Keratinocyte (primary cell): ENCODE measurements at regions not wholly inside any gene's neighbourhood (a gene's known extent, or its start where the extent isn't known, plus 50 kb on each side); places are given as distances from the start of the nearest gene placed in this dataset.

ENCODE experiments used
- DNase-seq: peaks from one replicate; pipeline ENCODE4 v3.0.0-alpha.2; 2011; ENCODE audit warnings: low read depth, missing footprints, low spot score
- FAIRE-seq: peaks from 2 replicates; lab custom pipeline; 2011; peaks lifted over from hg19 to GRCh38; lab: Jason Lieb, UNC
- H2AFZ ChIP-seq: 2 replicates; pipeline ENCODE4 v1.6.0; 2012; ENCODE audit warnings: low read length, control low read depth, inconsistent platforms; ENCODE audit not compliant: control insufficient read depth
- H3K27ac ChIP-seq: 2 replicates; pipeline ENCODE4 v1.5.1; 2011; ENCODE audit warnings: low read length; ENCODE audit not compliant: control insufficient read depth, insufficient read depth
- H3K27me3 ChIP-seq: 3 replicates; pipeline ENCODE4 v1.6.0; 2011; ENCODE audit warnings: low read length; ENCODE audit not compliant: control insufficient read depth, insufficient read depth; ENCODE audit errors: extremely low read depth
- H3K36me3 ChIP-seq, 2 experiments: 2 replicates in 1 of 2; 3 replicates in 1 of 2; pipeline ENCODE4 v1.5.1; 2011; ENCODE audit warnings: low read length in 2 of 2, mild to moderate bottlenecking in 1 of 2; ENCODE audit not compliant: control insufficient read depth in 2 of 2, insufficient read depth in 2 of 2; ENCODE audit errors: extremely low read depth in 1 of 2
- H3K4me1 ChIP-seq: 3 replicates; pipeline ENCODE4 v1.5.1; 2011; ENCODE audit warnings: low read length; ENCODE audit not compliant: control insufficient read depth, insufficient read depth; ENCODE audit errors: extremely low read depth
- H3K4me2 ChIP-seq: 3 replicates; pipeline ENCODE4 v1.6.0; 2011; ENCODE audit warnings: low read depth, low read length; ENCODE audit not compliant: control insufficient read depth, insufficient read depth; ENCODE audit errors: extremely low read depth
- H3K4me3 ChIP-seq, 3 experiments: fragments of 200-600 bp in 1 of 3; sonication (generic) in 1 of 3; 2 replicates in 2 of 3; 3 replicates in 1 of 3; pipeline ENCODE4 v1.5.1; 2011 to 2016; ENCODE audit warnings: low read length in 3 of 3, mild to moderate bottlenecking in 3 of 3, control low read depth in 2 of 3, inconsistent platforms in 1 of 3, low read depth in 1 of 3, mixed read lengths in 1 of 3, mixed run types in 1 of 3, moderate library complexity in 1 of 3; ENCODE audit not compliant: control insufficient read depth in 2 of 3, insufficient read depth in 2 of 3; ENCODE audit errors: extremely low read depth in 1 of 3
- H3K79me2 ChIP-seq: 2 replicates; pipeline ENCODE4 v1.6.0; 2012; ENCODE audit warnings: low read length; ENCODE audit not compliant: control insufficient read depth, insufficient read depth
- H3K9ac ChIP-seq: 3 replicates; pipeline ENCODE4 v1.6.0; 2011; ENCODE audit warnings: low read length; ENCODE audit not compliant: control insufficient read depth, insufficient read depth; ENCODE audit errors: extremely low read depth
- H3K9me1 ChIP-seq: 3 replicates; pipeline ENCODE4 v1.6.0; 2011; ENCODE audit warnings: low read length; ENCODE audit not compliant: control insufficient read depth, insufficient read depth; ENCODE audit errors: extremely low read depth
- H3K9me3 ChIP-seq: 2 replicates; pipeline ENCODE4 v1.5.1; 2012; ENCODE audit warnings: low read depth, low read length; ENCODE audit not compliant: control insufficient read depth
- H4K20me1 ChIP-seq: 3 replicates; pipeline ENCODE4 v1.6.0; 2011; ENCODE audit warnings: low read length; ENCODE audit not compliant: control insufficient read depth, insufficient read depth; ENCODE audit errors: extremely low read depth
- EZH2 ChIP-seq: IDR thresholded peaks from one replicate; pipeline ENCODE4 v1.6.1; 2012; ENCODE audit warnings: inconsistent platforms, mild to moderate bottlenecking, low read length, moderate library complexity
- dilution Hi-C: fragments of 300-500 bp; cut with MboI; formaldehyde crosslinking; loops from one replicate; pipeline ENCODE4 v1.7.0; 2020; ENCODE audit warnings: low sequenced_read_pairs; ENCODE audit not compliant: extremely low pct_ligation_motif_present
- TF ChIP-seq, protein P1 (sequence below), 3 experiments: IDR thresholded peaks in 1 of 3; conservative IDR thresholded peaks in 1 of 3; optimal IDR thresholded peaks in 1 of 3; 2 replicates in 2 of 3; 3 replicates in 1 of 3; pipeline versions ENCODE3 to v1.5.1; 2011; ENCODE audit warnings: low read length in 3 of 3, mild to moderate bottlenecking in 3 of 3, moderate library complexity in 2 of 3, control low read depth in 1 of 3, inconsistent platforms in 1 of 3; ENCODE audit not compliant: insufficient read depth in 2 of 3; ENCODE audit errors: extremely low read depth in 1 of 3

DNA sequence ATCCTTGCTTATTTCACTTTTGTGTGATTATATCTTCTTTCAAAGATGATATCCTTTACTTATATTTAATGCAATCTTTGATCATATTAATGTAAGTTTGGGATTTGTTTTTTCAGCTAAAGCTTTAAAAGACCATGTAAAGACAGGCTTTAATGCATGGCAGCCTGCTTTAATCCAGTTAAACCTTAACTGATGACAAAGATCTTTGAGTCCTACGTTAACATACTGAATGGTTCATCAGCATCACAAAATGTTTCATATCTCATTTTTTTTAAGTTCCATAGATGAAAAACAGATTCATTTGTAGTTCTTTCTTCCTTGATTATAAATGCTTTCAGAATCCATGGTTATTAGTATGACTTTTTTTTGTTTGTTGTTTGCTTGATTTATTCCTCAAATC is 1102.8 kb downstream of the FSTL5 start:
- Histone ChIP-seq H4K20me1 (no peaks in the 10 kb centered on the region), H3K9me1 (no peaks in the 10 kb centered on the region), H3K27ac (no peak overlapping the region), H2AFZ (no peak overlapping the region), H3K9ac (no peak overlapping the region), H3K4me2 (no peak overlapping the region), H3K36me3 (no peaks in the 10 kb centered on the region), H3K9me3 (no peaks in the 10 kb centered on the region), H3K79me2 (no peaks in the 10 kb centered on the region), H3K4me1 (no peaks in the 10 kb centered on the region), H3K4me3 (no peak overlapping the region), H3K27me3 (no peaks in the 10 kb centered on the region)
- dilution Hi-C loops = no loop called here
- DNase-seq = no peak
- no peak for TF ChIP-seq EZH2
- TF ChIP-seq, protein P1, sequence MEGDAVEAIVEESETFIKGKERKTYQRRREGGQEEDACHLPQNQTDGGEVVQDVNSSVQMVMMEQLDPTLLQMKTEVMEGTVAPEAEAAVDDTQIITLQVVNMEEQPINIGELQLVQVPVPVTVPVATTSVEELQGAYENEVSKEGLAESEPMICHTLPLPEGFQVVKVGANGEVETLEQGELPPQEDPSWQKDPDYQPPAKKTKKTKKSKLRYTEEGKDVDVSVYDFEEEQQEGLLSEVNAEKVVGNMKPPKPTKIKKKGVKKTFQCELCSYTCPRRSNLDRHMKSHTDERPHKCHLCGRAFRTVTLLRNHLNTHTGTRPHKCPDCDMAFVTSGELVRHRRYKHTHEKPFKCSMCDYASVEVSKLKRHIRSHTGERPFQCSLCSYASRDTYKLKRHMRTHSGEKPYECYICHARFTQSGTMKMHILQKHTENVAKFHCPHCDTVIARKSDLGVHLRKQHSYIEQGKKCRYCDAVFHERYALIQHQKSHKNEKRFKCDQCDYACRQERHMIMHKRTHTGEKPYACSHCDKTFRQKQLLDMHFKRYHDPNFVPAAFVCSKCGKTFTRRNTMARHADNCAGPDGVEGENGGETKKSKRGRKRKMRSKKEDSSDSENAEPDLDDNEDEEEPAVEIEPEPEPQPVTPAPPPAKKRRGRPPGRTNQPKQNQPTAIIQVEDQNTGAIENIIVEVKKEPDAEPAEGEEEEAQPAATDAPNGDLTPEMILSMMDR (optimal IDR thresholded peaks at IDR 0.05 in 1 of 3, IDR thresholded peaks at IDR 0.05 in 1 of 3, conservative IDR thresholded peaks at IDR 0.05 in 1 of 3; ENCODE audit: extremely low read depth in 1 of 3, insufficient read depth in 2 of 3, low read length in 3 of 3) = no peak
- no peak for FAIRE-seq
